Stimulated activated memory B cell treated with anti-CD40 and anti-IgM and Interleukin-4, amounts not matched to agents 10 μg/mL and 1 μg/mL and 100 μg/mL, for 72 hours (primary cell): ENCODE measurements at regions not wholly inside any gene's neighbourhood (a gene's known extent, or its start where the extent isn't known, plus 50 kb on each side); places are given as distances from the start of the nearest gene placed in this dataset.

Experiments used
- ATAC-seq: fragments of 150-1000 bp; cut with Tn5 transposase; 2 replicates; pipeline ENCODE4 v1.10.0; 2021
- H3K27ac Mint-ChIP-seq: one replicate; pipeline ENCODE4 v1.8.0; 2022; ENCODE audit warnings: mild to moderate bottlenecking, mixed read lengths
- H3K27me3 Mint-ChIP-seq: one replicate; pipeline ENCODE4 v1.8.0; 2022; ENCODE audit warnings: mixed read lengths
- H3K36me3 Mint-ChIP-seq: one replicate; pipeline ENCODE4 v1.8.0; 2022; ENCODE audit warnings: mixed read lengths
- H3K4me1 Mint-ChIP-seq: one replicate; pipeline ENCODE4 v1.8.0; 2022; ENCODE audit warnings: mixed read lengths
- H3K4me3 Mint-ChIP-seq: one replicate; pipeline ENCODE4 v1.8.0; 2022; ENCODE audit warnings: mild to moderate bottlenecking, moderate library complexity, mixed read lengths
- H3K9me3 Mint-ChIP-seq: one replicate; pipeline ENCODE4 v1.8.0; 2022; ENCODE audit warnings: mixed read lengths

DNA sequence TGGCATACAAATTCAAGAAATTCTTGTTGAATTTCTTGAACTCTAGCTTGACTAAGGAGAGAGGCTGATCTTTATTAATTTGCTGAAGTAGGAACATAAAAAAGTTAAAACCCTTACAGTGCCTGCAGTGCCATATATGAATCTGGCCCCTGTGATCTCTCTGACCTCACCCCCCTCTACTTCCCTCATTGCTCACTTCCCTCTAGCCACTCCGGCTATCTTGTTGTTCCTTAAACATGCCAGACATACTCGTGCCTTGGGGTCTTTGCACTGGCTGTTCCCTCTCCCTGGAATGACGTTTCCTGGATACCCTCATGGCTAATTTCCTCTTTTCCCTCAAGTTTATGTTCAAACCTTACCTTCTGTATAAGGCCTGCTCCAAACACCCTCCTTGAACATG is 246.3 kb upstream of the SIX2 start:
- no peak overlapping the region for H3K4me3 Mint-ChIP-seq
- no peak overlapping the region for H3K27ac Mint-ChIP-seq
- no peak for ATAC-seq
- no peaks in the 10 kb centered on the region for H3K27me3 Mint-ChIP-seq
- H3K9me3 Mint-ChIP-seq: no peaks in the 10 kb centered on the region
- no peaks in the 10 kb centered on the region for H3K36me3 Mint-ChIP-seq
- no peaks in the 10 kb centered on the region for H3K4me1 Mint-ChIP-seq

GRCh38 chr2:45254025-45254424 is 244.8 kb upstream of the SIX2 start:
- no peak overlapping the region for H3K4me3 Mint-ChIP-seq
- no peaks in the 10 kb centered on the region for H3K36me3 Mint-ChIP-seq
- no peaks in the 10 kb centered on the region for H3K4me1 Mint-ChIP-seq
- no peaks in the 10 kb centered on the region for H3K9me3 Mint-ChIP-seq
- no peak overlapping the region for H3K27ac Mint-ChIP-seq
- peaks cover 3% of the 10 kb centered on the region for H3K27me3 Mint-ChIP-seq
- no peak for ATAC-seq

DNA sequence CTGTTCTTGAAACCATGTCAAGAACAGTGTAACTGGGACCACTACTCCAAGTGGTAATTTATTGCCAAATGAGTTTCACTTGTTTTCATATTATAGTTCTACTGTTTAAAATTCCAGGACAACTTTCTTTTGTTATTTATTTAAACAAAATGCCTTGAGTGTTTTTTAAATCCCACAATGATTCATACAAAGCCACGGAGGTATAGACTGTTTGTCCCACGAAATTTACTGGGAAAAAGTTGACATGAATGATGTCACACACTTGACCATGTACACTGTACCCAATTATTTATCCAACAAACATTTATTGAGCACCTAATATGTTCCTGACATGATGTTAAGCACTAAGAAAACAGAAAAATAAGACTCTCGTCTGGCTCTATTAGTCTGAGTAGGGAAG is 243.9 kb upstream of the SIX2 start:
- Mint-ChIP-seq H3K27me3 (peaks cover 11% of the 10 kb centered on the region), H3K4me1 (no peaks in the 10 kb centered on the region), H3K27ac (no peak overlapping the region), H3K36me3 (no peaks in the 10 kb centered on the region), H3K4me3 (no peak overlapping the region), H3K9me3 (no peaks in the 10 kb centered on the region)
- no peak for ATAC-seq

DNA sequence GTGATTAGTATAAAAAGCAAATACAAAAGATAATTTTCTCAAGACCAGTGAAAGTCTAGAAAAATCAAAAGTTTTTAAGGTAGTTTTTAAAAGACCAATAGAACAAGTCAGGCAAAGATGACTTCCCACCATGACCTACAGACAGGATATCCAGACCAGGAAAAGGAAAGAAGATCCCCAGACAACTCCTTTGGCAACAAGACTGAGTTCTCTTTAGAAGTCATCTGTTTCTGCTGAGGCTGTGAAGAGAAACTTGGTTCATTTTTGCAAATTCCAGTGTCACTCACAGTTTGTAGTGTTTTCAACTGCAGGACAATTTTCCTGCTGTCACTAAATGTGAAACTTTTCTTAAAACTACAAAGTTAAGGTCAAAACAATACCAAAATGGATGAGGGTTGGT is 240.9 kb upstream of the SIX2 start:
- Mint-ChIP-seq H3K9me3 (no peaks in the 10 kb centered on the region), H3K4me1 (no peaks in the 10 kb centered on the region), H3K27me3 (peaks cover 12% of the 10 kb centered on the region), H3K4me3 (no peak overlapping the region), H3K36me3 (no peaks in the 10 kb centered on the region), H3K27ac (no peak overlapping the region)
- ATAC-seq: no peak

GRCh38 chr2:45248214-45248613 is 239.0 kb upstream of the SIX2 start:
- Mint-ChIP-seq H3K36me3 (no peaks in the 10 kb centered on the region), H3K4me3 (no peak overlapping the region), H3K27me3 (peaks cover 12% of the 10 kb centered on the region), H3K4me1 (no peaks in the 10 kb centered on the region), H3K27ac (no peak overlapping the region), H3K9me3 (no peaks in the 10 kb centered on the region)
- no peak for ATAC-seq

DNA sequence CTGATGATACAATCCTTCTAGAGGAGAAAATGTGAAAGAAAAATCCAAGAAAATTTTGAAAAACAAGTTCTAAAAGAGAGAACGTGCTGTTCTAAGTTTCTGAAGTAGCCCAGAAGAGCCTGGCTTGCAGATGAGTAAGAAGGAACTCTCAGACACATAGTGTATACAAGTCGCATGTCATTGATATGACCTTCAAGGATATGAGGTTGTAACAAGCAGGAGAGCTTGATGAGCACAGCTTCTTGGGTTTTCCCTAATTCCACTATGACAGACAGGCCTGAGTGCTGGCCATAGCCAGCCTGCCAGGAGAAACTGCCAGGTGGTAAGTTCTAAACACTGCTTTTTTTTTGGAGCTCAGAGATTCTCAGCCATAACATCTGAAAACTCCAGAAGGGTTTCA is 235.7 kb upstream of the SIX2 start:
- Mint-ChIP-seq H3K4me1 (no peaks in the 10 kb centered on the region), H3K4me3 (no peak overlapping the region), H3K27ac (no peak overlapping the region), H3K9me3 (no peaks in the 10 kb centered on the region), H3K36me3 (no peaks in the 10 kb centered on the region), H3K27me3 (peaks cover 12% of the 10 kb centered on the region)
- no peak for ATAC-seq

GRCh38 chr2:45242161-45242741 is 233.0 kb upstream of the SIX2 start:
- ATAC-seq: no peak
- H3K36me3 Mint-ChIP-seq: no peaks in the 10 kb centered on the region
- H3K27me3 Mint-ChIP-seq: peaks cover 13% of the 10 kb centered on the region
- H3K4me1 Mint-ChIP-seq: no peaks in the 10 kb centered on the region
- no peaks in the 10 kb centered on the region for H3K9me3 Mint-ChIP-seq
- no peak overlapping the region for H3K4me3 Mint-ChIP-seq
- H3K27ac Mint-ChIP-seq: no peak overlapping the region

DNA sequence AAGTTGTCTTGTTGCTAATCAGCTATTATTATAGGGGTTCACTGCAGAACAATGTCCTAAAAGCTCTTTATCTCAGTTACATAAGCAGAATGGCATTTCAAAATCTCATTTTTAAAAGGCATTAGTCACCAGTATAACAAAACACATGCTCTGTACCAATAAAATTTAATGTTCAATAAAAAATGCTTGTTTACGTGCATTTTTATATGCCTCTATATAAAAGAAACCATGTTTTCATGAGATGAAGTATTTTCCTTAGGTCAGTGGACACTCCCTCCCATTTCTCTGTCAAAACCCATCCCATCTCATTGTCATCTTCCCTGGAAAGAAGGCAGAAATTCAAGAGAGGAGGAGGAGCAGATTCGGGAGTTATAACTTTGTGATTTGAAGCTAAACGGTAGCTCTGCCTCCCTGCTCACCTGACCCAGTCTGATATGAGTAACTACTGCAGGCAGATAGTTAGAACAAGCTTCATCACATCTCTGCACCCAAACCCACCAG is 231.9 kb upstream of the SIX2 start:
- peaks cover 21% of the 10 kb centered on the region for H3K27me3 Mint-ChIP-seq

DNA sequence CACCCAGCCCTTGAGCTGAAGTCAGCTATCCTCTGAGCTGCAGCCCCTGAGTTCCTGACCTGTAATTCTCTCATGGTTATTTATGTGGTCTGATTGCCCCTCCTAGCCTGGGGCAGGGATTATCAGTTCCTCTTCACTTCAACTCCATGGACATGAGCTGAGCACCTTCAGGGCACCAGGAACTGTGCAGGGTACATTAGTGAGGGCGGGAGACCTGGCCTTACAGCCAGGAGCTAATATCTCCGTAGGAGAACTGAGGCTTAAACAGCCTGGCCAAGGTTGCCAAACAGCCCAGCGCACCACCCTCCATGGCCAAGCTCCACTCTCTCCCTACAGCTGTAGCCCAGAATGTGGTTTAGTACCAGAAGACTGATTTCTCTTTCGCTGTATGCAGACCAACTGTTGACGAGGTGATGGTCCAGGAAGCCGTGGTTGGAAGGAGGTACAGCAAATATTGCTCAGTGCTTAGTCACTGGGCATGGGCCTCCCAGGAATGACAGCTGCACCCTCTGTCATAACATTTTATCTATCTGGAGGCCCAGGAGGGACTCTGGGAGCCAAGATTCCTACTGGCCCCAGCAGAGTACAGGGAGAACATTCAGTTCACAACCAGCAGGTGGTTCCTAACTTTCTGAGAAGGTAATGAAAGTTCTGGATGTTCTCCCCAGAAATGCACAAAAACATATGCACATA is 228.7 kb upstream of the SIX2 start:
- ATAC-seq: peak; percentile 42

More for the DNA sequence above, 231.9 kb upstream of the SIX2 start:
- no peak for ATAC-seq
- Mint-ChIP-seq H3K27ac (no peak overlapping the region), H3K36me3 (no peaks in the 10 kb centered on the region), H3K9me3 (no peaks in the 10 kb centered on the region), H3K4me3 (no peak overlapping the region), H3K4me1 (no peaks in the 10 kb centered on the region)

DNA sequence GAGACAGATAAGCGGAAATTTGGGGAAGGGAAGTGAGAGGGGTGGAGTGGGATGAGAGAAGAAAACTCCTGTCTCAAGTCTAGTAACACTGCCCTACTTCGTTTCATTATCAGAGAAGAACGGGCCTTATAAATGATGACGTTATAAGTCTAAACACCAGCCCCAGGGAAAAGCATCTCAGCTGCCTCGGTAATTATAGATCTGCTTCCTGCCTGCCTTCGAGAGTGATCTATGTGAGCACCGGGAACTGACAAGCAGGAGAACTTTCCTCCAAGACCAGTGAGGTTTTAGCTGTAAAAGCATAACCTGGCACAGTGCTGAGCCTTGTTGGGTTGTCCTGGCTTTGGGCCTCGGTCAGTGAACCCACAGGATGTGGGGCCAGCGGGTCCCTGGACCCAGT is 227.9 kb upstream of the SIX2 start:
- H3K4me3 Mint-ChIP-seq: no peak overlapping the region
- H3K27ac Mint-ChIP-seq: no peak overlapping the region
- no peak for ATAC-seq
- no peaks in the 10 kb centered on the region for H3K4me1 Mint-ChIP-seq
- no peaks in the 10 kb centered on the region for H3K9me3 Mint-ChIP-seq
- H3K27me3 Mint-ChIP-seq: peaks cover 21% of the 10 kb centered on the region
- H3K36me3 Mint-ChIP-seq: no peaks in the 10 kb centered on the region

More for the DNA sequence above, 228.7 kb upstream of the SIX2 start:
- H3K36me3 Mint-ChIP-seq: no peaks in the 10 kb centered on the region
- H3K9me3 Mint-ChIP-seq: no peaks in the 10 kb centered on the region
- H3K27me3 Mint-ChIP-seq: peaks cover 21% of the 10 kb centered on the region
- no peak overlapping the region for H3K27ac Mint-ChIP-seq
- H3K4me1 Mint-ChIP-seq: no peaks in the 10 kb centered on the region
- H3K4me3 Mint-ChIP-seq: no peak overlapping the region

GRCh38 chr2:45236268-45236667 is 227.0 kb upstream of the SIX2 start:
- peaks cover 21% of the 10 kb centered on the region for H3K27me3 Mint-ChIP-seq
- no peaks in the 10 kb centered on the region for H3K9me3 Mint-ChIP-seq
- no peak overlapping the region for H3K4me3 Mint-ChIP-seq
- no peak for ATAC-seq
- no peak overlapping the region for H3K27ac Mint-ChIP-seq
- H3K4me1 Mint-ChIP-seq: no peaks in the 10 kb centered on the region
- no peaks in the 10 kb centered on the region for H3K36me3 Mint-ChIP-seq

DNA sequence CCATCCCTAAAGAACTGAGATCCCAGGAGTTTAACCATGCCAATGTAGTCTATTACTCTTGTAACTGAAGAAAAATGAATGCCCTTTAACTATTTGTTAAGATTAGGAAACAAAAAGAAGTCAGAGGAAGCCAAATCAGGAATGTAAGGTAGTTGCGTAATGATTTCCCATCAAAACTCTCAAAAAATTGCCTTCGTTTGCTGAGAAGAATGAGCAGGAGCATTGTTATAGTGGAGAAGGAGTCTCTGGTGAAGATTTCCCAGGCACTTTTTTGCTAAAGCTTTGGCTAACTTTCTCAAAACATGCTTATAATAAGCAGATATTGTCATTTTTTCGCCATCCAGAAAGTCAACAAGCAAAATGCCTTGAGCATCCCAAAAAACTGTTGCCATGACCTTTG is 224.0 kb upstream of the SIX2 start:
- ATAC-seq: no peak

GRCh38 chr2:45232818-45233217 is 223.6 kb upstream of the SIX2 start:
- no peak overlapping the region for H3K4me3 Mint-ChIP-seq
- H3K36me3 Mint-ChIP-seq: no peaks in the 10 kb centered on the region
- H3K27ac Mint-ChIP-seq: no peak overlapping the region
- peaks cover 28% of the 10 kb centered on the region for H3K27me3 Mint-ChIP-seq
- no peaks in the 10 kb centered on the region for H3K4me1 Mint-ChIP-seq
- ATAC-seq: no peak
- H3K9me3 Mint-ChIP-seq: peaks cover 3% of the 10 kb centered on the region

More for the DNA sequence above, 224.0 kb upstream of the SIX2 start:
- Mint-ChIP-seq H3K4me3 (no peak overlapping the region), H3K27ac (no peak overlapping the region), H3K4me1 (no peaks in the 10 kb centered on the region), H3K27me3 (peaks cover 29% of the 10 kb centered on the region), H3K36me3 (no peaks in the 10 kb centered on the region), H3K9me3 (peaks cover 3% of the 10 kb centered on the region)

DNA sequence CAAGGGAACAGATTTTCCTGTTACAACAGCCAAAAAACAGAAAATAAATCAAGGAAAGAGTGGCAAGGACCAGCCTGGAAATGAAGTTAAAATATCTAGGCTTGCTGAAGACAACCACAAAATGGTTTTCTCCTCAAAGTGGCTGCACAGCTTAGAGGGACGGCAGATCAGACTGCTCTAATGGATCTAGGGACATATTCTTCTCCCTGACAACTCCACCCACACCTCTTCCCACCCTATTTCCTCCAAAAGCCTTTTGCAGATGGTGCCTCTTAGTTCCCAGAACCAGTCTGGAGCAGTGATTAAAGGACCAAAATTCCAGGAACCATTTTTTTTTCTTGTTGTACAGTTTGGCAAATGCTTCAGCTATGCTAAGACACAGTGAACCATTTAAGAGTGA is 220.2 kb upstream of the SIX2 start:
- ATAC-seq: no peak
- Mint-ChIP-seq H3K4me1 (peaks cover 5% of the 10 kb centered on the region), H3K27ac (no peak overlapping the region), H3K36me3 (no peaks in the 10 kb centered on the region), H3K9me3 (peaks cover 7% of the 10 kb centered on the region), H3K4me3 (no peak overlapping the region), H3K27me3 (peaks cover 32% of the 10 kb centered on the region)

DNA sequence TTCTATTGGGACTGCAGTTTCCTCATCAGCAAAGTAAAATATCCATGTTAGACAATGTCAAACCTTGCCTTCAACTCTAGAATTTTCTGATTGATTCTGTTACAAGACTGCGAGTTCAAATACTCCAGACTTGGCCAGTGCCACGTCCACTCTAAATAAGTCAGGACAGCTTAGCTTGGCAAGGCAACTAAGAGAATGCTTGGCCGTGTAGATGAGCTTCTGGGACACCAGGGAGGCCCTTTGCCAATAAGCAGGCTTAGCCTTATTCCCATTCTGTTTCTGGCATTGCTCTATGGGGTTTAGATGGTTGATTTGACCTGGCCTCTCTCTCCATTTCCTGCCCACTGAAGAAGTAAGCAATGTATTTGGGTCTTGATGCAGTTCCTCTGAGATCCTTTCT is 218.1 kb upstream of the SIX2 start:
- Mint-ChIP-seq H3K36me3 (no peaks in the 10 kb centered on the region), H3K27ac (no peak overlapping the region), H3K4me3 (no peak overlapping the region), H3K9me3 (peaks cover 7% of the 10 kb centered on the region), H3K27me3 (peaks cover 48% of the 10 kb centered on the region), H3K4me1 (peaks cover 6% of the 10 kb centered on the region)
- no peak for ATAC-seq

GRCh38 chr2:45224993-45225380 is 215.7 kb upstream of the SIX2 start:
- Mint-ChIP-seq H3K27ac (no peak overlapping the region), H3K36me3 (no peaks in the 10 kb centered on the region), H3K27me3 (peaks cover 71% of the 10 kb centered on the region)

More at GRCh38 chr2:45224993-45225380, 215.7 kb upstream of the SIX2 start:
- ATAC-seq: no peak
- peaks cover 7% of the 10 kb centered on the region for H3K9me3 Mint-ChIP-seq
- peaks cover 6% of the 10 kb centered on the region for H3K4me1 Mint-ChIP-seq
- H3K4me3 Mint-ChIP-seq: no peak overlapping the region
